Activated gamma-delta T cell (primary cell): ENCODE measurements at regions not wholly inside any gene's neighbourhood (a gene's known extent, or its start where the extent isn't known, plus 50 kb on each side); places are given as distances from the start of the nearest gene placed in this dataset.

Source experiments
- DNase-seq: peaks from one replicate; lab custom pipeline; 2025; lab: John Stamatoyannopoulos, UW

- no peak for DNase-seq
Observed at GRCh38 chr6:87908978-87909811, 138.4 kb upstream of the SPACA1 start.

GRCh38 chr6:87907521-87907920 lies 140.1 kb upstream of the SPACA1 start:
- no peak for DNase-seq

GRCh38 chr6:87905101-87905641 lies 142.5 kb upstream of the SPACA1 start:
- DNase-seq, result no peak

GRCh38 chr6:87904011-87904410 lies 143.6 kb upstream of the SPACA1 start:
- no peak for DNase-seq

- DNase-seq, result no peak
Observed at GRCh38 chr6:87903323-87903722, 144.3 kb upstream of the SPACA1 start.

- no peak for DNase-seq
Observed at GRCh38 chr6:87902383-87902782, 145.3 kb upstream of the SPACA1 start.

GRCh38 chr6:87901613-87902012 lies 146.0 kb upstream of the SPACA1 start:
- DNase-seq, result no peak

- DNase-seq, result no peak
Observed at GRCh38 chr6:87900160-87900698, 147.4 kb upstream of the SPACA1 start.

GRCh38 chr6:87899499-87900147 lies 148.0 kb upstream of the SPACA1 start:
- no peak for DNase-seq

- no peak for DNase-seq
Observed at GRCh38 chr6:87897663-87898062, 150.0 kb upstream of the SPACA1 start.

GRCh38 chr6:87897013-87897412 lies 150.6 kb upstream of the SPACA1 start:
- no peak for DNase-seq

- no peak for DNase-seq
Observed at GRCh38 chr6:87887266-87887665, 160.4 kb upstream of the SPACA1 start.

- no peak for DNase-seq
Observed at GRCh38 chr6:87884203-87884602, 163.4 kb upstream of the SPACA1 start.

GRCh38 chr6:87881342-87881895 lies 166.2 kb upstream of the SPACA1 start:
- no peak for DNase-seq

GRCh38 chr6:87879132-87879861 lies 168.3 kb upstream of the SPACA1 start:
- DNase-seq, result no peak

- no peak for DNase-seq
Observed at GRCh38 chr6:87875781-87876180, 171.9 kb upstream of the SPACA1 start.

- DNase-seq, result no peak
Observed at GRCh38 chr6:87873556-87873955, 171.5 kb upstream of the AKIRIN2 start.

GRCh38 chr6:87870556-87870955 lies 168.5 kb upstream of the AKIRIN2 start:
- DNase-seq, result no peak

GRCh38 chr6:87869064-87869905 lies 167.3 kb upstream of the AKIRIN2 start:
- DNase-seq, result no peak

GRCh38 chr6:87860902-87861301 lies 158.9 kb upstream of the AKIRIN2 start:
- no peak for DNase-seq

GRCh38 chr6:87858440-87858839 lies 156.4 kb upstream of the AKIRIN2 start:
- no peak for DNase-seq
